ENCODE measurements at regions not wholly inside any gene's neighbourhood (a gene's known extent, or its start where the extent isn't known, plus 50 kb on each side); places are given as distances from the start of the nearest gene placed in this dataset.

DNA sequence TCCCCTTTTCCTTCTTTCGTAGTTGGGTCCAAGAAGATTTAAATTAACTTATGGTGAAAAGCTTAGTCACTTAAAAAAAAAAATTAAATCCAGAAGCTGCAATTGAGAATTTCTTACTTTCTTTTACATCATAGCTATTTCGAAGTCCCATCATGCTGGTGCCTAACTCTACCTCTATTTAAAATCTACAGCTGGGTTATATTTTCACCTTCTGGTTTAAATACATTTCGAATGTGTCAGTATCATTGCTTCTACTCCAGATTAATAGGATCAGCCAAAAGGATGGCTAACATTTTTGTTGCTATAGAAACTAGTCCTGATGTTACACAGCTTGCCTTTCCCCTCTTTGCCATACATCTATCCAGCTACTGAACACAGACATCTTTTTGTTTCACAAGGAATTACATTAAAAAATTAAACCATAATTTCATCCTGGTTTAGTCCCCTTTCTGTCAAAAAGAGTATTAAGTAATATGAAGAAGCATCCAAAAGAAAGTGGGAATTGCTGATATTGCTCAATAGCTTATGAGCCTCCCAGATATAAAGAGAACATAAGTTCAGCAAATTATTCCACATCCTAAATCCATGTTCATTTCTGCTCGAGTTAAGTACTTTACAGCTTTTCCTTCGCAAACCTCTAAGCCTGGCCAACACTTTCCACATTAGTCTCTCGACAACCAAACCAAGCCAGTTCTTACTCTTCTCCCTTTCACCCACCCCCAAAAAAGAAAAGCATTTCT lies 396.7 kb upstream of the DAB1 start:
- Histone ChIP-seq H3K9me3 (ENCODE audit: low read depth) (no peaks in the 10 kb centered on the region), H2AFZ (replicated peaks) (no peak overlapping the region), H3K27ac (no peak overlapping the region), H3K4me3 (no peak overlapping the region), H3K4me1 (peaks cover 9% of the 10 kb centered on the region), H3K36me3 (no peaks in the 10 kb centered on the region), H3K4me2 (no peak overlapping the region), H3K79me2 (ENCODE audit: low read depth) (no peaks in the 10 kb centered on the region), H3K27me3 (no peaks in the 10 kb centered on the region), H3K9ac (no peak overlapping the region), H3F3A (ENCODE audit: low read depth) (no peaks in the 10 kb centered on the region), H4K20me1 (ENCODE audit: low read depth) (no peaks in the 10 kb centered on the region)
- Mint-ChIP-seq H3K36me3 (no peaks in the 10 kb centered on the region), H3K9me3 (no peaks in the 10 kb centered on the region), H3K4me1 (peaks cover 24% of the 10 kb centered on the region), H3K4me3 (no peak overlapping the region), H3K27ac (no peak overlapping the region), H3K27me3 (ENCODE audit: insufficient read depth, low read depth) (no peaks in the 10 kb centered on the region)
- no peak for DNase-seq (ENCODE audit: low spot score)
- TF ChIP-seq, protein P1, sequence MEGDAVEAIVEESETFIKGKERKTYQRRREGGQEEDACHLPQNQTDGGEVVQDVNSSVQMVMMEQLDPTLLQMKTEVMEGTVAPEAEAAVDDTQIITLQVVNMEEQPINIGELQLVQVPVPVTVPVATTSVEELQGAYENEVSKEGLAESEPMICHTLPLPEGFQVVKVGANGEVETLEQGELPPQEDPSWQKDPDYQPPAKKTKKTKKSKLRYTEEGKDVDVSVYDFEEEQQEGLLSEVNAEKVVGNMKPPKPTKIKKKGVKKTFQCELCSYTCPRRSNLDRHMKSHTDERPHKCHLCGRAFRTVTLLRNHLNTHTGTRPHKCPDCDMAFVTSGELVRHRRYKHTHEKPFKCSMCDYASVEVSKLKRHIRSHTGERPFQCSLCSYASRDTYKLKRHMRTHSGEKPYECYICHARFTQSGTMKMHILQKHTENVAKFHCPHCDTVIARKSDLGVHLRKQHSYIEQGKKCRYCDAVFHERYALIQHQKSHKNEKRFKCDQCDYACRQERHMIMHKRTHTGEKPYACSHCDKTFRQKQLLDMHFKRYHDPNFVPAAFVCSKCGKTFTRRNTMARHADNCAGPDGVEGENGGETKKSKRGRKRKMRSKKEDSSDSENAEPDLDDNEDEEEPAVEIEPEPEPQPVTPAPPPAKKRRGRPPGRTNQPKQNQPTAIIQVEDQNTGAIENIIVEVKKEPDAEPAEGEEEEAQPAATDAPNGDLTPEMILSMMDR (IDR thresholded peaks at IDR 0.05) = no peak
- no peak for TF ChIP-seq EZH2 (IDR thresholded peaks at IDR 0.05)
- no peak for TF ChIP-seq EZH2phosphoT487 (IDR thresholded peaks at IDR 0.05)

- Histone ChIP-seq H3K36me3 (no peaks in the 10 kb centered on the region), H3K4me3 (no peak overlapping the region), H3K9me3 (ENCODE audit: low read depth) (no peaks in the 10 kb centered on the region), H3K27ac (no peak overlapping the region), H2AFZ (replicated peaks) (no peak overlapping the region), H3F3A (ENCODE audit: low read depth) (no peaks in the 10 kb centered on the region), H3K9ac (no peak overlapping the region), H3K27me3 (no peaks in the 10 kb centered on the region), H3K4me2 (no peak overlapping the region), H3K79me2 (ENCODE audit: low read depth) (no peaks in the 10 kb centered on the region), H3K4me1 (peaks cover 9% of the 10 kb centered on the region), H4K20me1 (ENCODE audit: low read depth) (no peaks in the 10 kb centered on the region)
- no peak overlapping the region for H3K4me3 Mint-ChIP-seq
- TF ChIP-seq EZH2 (IDR thresholded peaks at IDR 0.05) (no peak), EZH2phosphoT487 (IDR thresholded peaks at IDR 0.05) (no peak)
- TF ChIP-seq, protein P1 (IDR thresholded peaks at IDR 0.05) = no peak
- DNase-seq (ENCODE audit: low spot score) = peak; percentile 17
- no peak overlapping the region for H3K27ac Mint-ChIP-seq
- no peaks in the 10 kb centered on the region for H3K9me3 Mint-ChIP-seq
- peaks cover 24% of the 10 kb centered on the region for H3K4me1 Mint-ChIP-seq
- no peaks in the 10 kb centered on the region for H3K27me3 Mint-ChIP-seq (ENCODE audit: insufficient read depth, low read depth)
- H3K36me3 Mint-ChIP-seq = no peaks in the 10 kb centered on the region
Measured at GRCh38 chr1:57819893-57820292, 396.0 kb upstream of the DAB1 start.

DNA sequence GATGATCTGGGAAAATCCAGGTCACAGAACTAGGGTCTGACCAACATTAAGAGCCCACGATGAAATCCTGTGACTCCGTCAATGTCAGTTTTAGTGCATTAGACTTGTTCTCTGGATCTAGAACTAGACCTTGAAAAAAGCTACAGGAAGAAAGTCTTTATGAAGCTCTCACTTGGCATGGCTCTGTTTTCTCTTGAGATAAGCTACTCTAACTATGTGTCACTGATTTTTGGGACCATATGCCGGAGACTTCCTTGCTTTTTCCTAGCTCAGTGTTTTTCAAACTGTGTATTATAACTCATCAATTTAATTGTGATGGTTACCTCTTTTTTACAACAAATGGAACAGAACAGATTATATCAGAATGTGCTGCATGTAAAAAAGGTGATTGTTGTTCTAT lies 379.7 kb upstream of the DAB1 start:
- H3K27ac Mint-ChIP-seq = no peak overlapping the region
- Histone ChIP-seq H2AFZ (replicated peaks) (no peak overlapping the region), H3K36me3 (no peaks in the 10 kb centered on the region), H3K9me3 (ENCODE audit: low read depth) (no peaks in the 10 kb centered on the region), H3K27me3 (no peaks in the 10 kb centered on the region), H4K20me1 (ENCODE audit: low read depth) (no peaks in the 10 kb centered on the region), H3F3A (ENCODE audit: low read depth) (no peaks in the 10 kb centered on the region), H3K4me2 (no peak overlapping the region), H3K79me2 (ENCODE audit: low read depth) (no peaks in the 10 kb centered on the region), H3K4me3 (no peak overlapping the region), H3K9ac (no peak overlapping the region), H3K4me1 (peaks cover 17% of the 10 kb centered on the region), H3K27ac (no peak overlapping the region)
- no peak overlapping the region for H3K4me3 Mint-ChIP-seq
- peaks cover 2% of the 10 kb centered on the region for H3K4me1 Mint-ChIP-seq
- no peaks in the 10 kb centered on the region for H3K36me3 Mint-ChIP-seq
- H3K27me3 Mint-ChIP-seq (ENCODE audit: insufficient read depth, low read depth) = peaks cover 2% of the 10 kb centered on the region
- TF ChIP-seq EZH2phosphoT487 (IDR thresholded peaks at IDR 0.05) = no peak
- no peak for TF ChIP-seq EZH2 (IDR thresholded peaks at IDR 0.05)
- TF ChIP-seq, protein P1 (IDR thresholded peaks at IDR 0.05) = no peak
- no peak for DNase-seq (ENCODE audit: low spot score)
- H3K9me3 Mint-ChIP-seq = no peaks in the 10 kb centered on the region

Data from neural progenitor cell (in vitro differentiated cells).